ENCODE measurements at regions not wholly inside any gene's neighbourhood (a gene's known extent, or its start where the extent isn't known, plus 50 kb on each side); places are given as distances from the start of the nearest gene placed in this dataset.

GRCh38 chr7:69438584-69439412 lies 159.5 kb upstream of the AUTS2 start:
- Histone ChIP-seq H3K9ac (ENCODE audit: low read depth, low read length, poor library complexity, severe bottlenecking) (no peak overlapping the region), H3K36me3 (ENCODE audit: insufficient read depth, low read length) (no peaks in the 10 kb centered on the region), H3K4me1 (ENCODE audit: insufficient read depth, low read length, poor library complexity, severe bottlenecking) (no peaks in the 10 kb centered on the region), H3K9me2 (replicated peaks; ENCODE audit: low read depth, low read length) (no peaks in the 10 kb centered on the region), H3K4me2 (ENCODE audit: low read depth, low read length, poor library complexity, severe bottlenecking) (no peak overlapping the region), H3F3A (ENCODE audit: low read depth) (no peaks in the 10 kb centered on the region), H3K27me3 (ENCODE audit: insufficient read depth, low read length, poor library complexity, severe bottlenecking) (no peaks in the 10 kb centered on the region), H3K79me2 (ENCODE audit: insufficient read depth, low read length) (no peaks in the 10 kb centered on the region), H3K9me3 (ENCODE audit: insufficient read depth, low read depth, low read length) (peaks cover 5% of the 10 kb centered on the region; the same call in 1 of the 2 replicates), H4K20me1 (ENCODE audit: insufficient read depth, low read length, poor library complexity, severe bottlenecking) (no peaks in the 10 kb centered on the region), H2AFZ (ENCODE audit: low read length) (no peak overlapping the region), H3K4me3 (ENCODE audit: low read length, poor library complexity, severe bottlenecking) (no peak overlapping the region)
- TF ChIP-seq EZH2phosphoT487 (IDR thresholded peaks at IDR 0.05; ENCODE audit: borderline replicate concordance), result no peak
- TF ChIP-seq CTCF (conservative IDR thresholded peaks at IDR 0.05; ENCODE audit: low read length), result no peak

- no peak overlapping the region for H2AFZ ChIP-seq (ENCODE audit: low read length)
- H3F3A ChIP-seq (ENCODE audit: low read depth), result no peaks in the 10 kb centered on the region
- H3K9ac ChIP-seq (ENCODE audit: low read depth, low read length, poor library complexity, severe bottlenecking), result no peak overlapping the region
Observed at GRCh38 chr7:69439636-69440325, 158.5 kb upstream of the AUTS2 start.

GRCh38 chr7:69440976-69441375 lies 157.3 kb upstream of the AUTS2 start:
- H3K9me2 ChIP-seq (replicated peaks; ENCODE audit: low read depth, low read length), result no peaks in the 10 kb centered on the region
- H3K9me3 ChIP-seq (ENCODE audit: insufficient read depth, low read depth, low read length), result peaks cover 5% of the 10 kb centered on the region; the same call in 1 of the 2 replicates
- no peaks in the 10 kb centered on the region for H3K4me1 ChIP-seq (ENCODE audit: insufficient read depth, low read length, poor library complexity, severe bottlenecking)
- no peaks in the 10 kb centered on the region for H3F3A ChIP-seq (ENCODE audit: low read depth)
- H2AFZ ChIP-seq (ENCODE audit: low read length), result no peak overlapping the region
- H3K9ac ChIP-seq (ENCODE audit: low read depth, low read length, poor library complexity, severe bottlenecking), result no peak overlapping the region
- H3K79me2 ChIP-seq (ENCODE audit: insufficient read depth, low read length), result no peaks in the 10 kb centered on the region
- no peaks in the 10 kb centered on the region for H3K27me3 ChIP-seq (ENCODE audit: insufficient read depth, low read length, poor library complexity, severe bottlenecking)
- H3K4me2 ChIP-seq (ENCODE audit: low read depth, low read length, poor library complexity, severe bottlenecking), result no peak overlapping the region
- no peak for TF ChIP-seq CTCF (conservative IDR thresholded peaks at IDR 0.05; ENCODE audit: low read length)
- H3K36me3 ChIP-seq (ENCODE audit: insufficient read depth, low read length), result no peaks in the 10 kb centered on the region
- no peaks in the 10 kb centered on the region for H4K20me1 ChIP-seq (ENCODE audit: insufficient read depth, low read length, poor library complexity, severe bottlenecking)
- H3K4me3 ChIP-seq (ENCODE audit: low read length, poor library complexity, severe bottlenecking), result no peak overlapping the region

More at GRCh38 chr7:69439636-69440325, 158.5 kb upstream of the AUTS2 start:
- peaks cover 5% of the 10 kb centered on the region; the same call in 1 of the 2 replicates for H3K9me3 ChIP-seq (ENCODE audit: insufficient read depth, low read depth, low read length)
- no peak overlapping the region for H3K4me2 ChIP-seq (ENCODE audit: low read depth, low read length, poor library complexity, severe bottlenecking)
- H3K9me2 ChIP-seq (replicated peaks; ENCODE audit: low read depth, low read length), result no peaks in the 10 kb centered on the region
- H4K20me1 ChIP-seq (ENCODE audit: insufficient read depth, low read length, poor library complexity, severe bottlenecking), result no peaks in the 10 kb centered on the region
- H3K27me3 ChIP-seq (ENCODE audit: insufficient read depth, low read length, poor library complexity, severe bottlenecking), result no peaks in the 10 kb centered on the region
- no peaks in the 10 kb centered on the region for H3K36me3 ChIP-seq (ENCODE audit: insufficient read depth, low read length)
- no peak for TF ChIP-seq EZH2phosphoT487 (IDR thresholded peaks at IDR 0.05; ENCODE audit: borderline replicate concordance)
- TF ChIP-seq CTCF (conservative IDR thresholded peaks at IDR 0.05; ENCODE audit: low read length), result no peak
- H3K4me3 ChIP-seq (ENCODE audit: low read length, poor library complexity, severe bottlenecking), result no peak overlapping the region
- H3K79me2 ChIP-seq (ENCODE audit: insufficient read depth, low read length), result no peaks in the 10 kb centered on the region
- H3K4me1 ChIP-seq (ENCODE audit: insufficient read depth, low read length, poor library complexity, severe bottlenecking), result no peaks in the 10 kb centered on the region
